ENCODE measurements at regions not wholly inside any gene's neighbourhood (a gene's known extent, or its start where the extent isn't known, plus 50 kb on each side); places are given as distances from the start of the nearest gene placed in this dataset.

DNA sequence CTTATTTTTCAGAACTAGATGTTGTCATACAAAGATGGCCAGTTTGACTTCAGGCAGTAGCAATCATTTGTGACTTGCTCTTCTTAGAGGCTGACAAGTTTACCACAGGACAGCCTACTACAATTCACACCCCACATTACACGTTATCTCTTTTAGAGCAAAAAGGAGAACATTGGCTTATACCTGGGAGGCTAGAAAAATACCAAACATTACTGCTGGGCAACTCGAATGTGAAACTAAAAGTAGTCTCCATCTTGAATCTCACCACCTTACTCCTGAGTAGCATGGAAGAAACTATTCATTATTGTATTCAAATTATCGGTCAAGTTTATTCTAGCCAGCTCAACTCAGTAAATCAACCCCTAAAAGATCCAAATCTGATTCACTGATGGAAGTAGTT lies 90.7 kb upstream of the TMEM26 start:
- no peak for TF ChIP-seq POLR2AphosphoS5 (IDR thresholded peaks at IDR 0.05; ENCODE audit: low read depth, low read length)
- no peak for TF ChIP-seq POLR2A (IDR thresholded peaks at IDR 0.05; ENCODE audit: low read depth, low read length)
- no peak for TF ChIP-seq TAF1 (IDR thresholded peaks at IDR 0.05; ENCODE audit: low read depth, low read length)
- no peak for TF ChIP-seq SPI1 (IDR thresholded peaks at IDR 0.05; ENCODE audit: low read depth, low read length)
- TF ChIP-seq PAX5 (IDR thresholded peaks at IDR 0.05; ENCODE audit: insufficient read depth, low read length, severe bottlenecking), result no peak
